H1 (cell line): ENCODE measurements at regions not wholly inside any gene's neighbourhood (a gene's known extent, or its start where the extent isn't known, plus 50 kb on each side); places are given as distances from the start of the nearest gene placed in this dataset.

Source experiments
- CTCF ChIA-PET: fragments of 300-600 bp; sonication (Branson Sonifier 250); formaldehyde crosslinking; loops from one replicate; lab custom pipeline; 2021; ENCODE audit not compliant: partially characterized antibody; lab: Charles Lee
- POLR2A ChIA-PET: fragments of 300-600 bp; sonication (Branson Sonifier 250); formaldehyde crosslinking; loops from one replicate; lab custom pipeline; 2021; ENCODE audit warnings: inconsistent platforms; ENCODE audit not compliant: partially characterized antibody; lab: Charles Lee
- DNase-seq, 2 experiments: peaks; one replicate each; pipeline versions ENCODE4 v3.0.0 to v3.0.0-alpha.2; 2010 to 2022; ENCODE audit warnings: low spot score in 2 of 2, low read depth in 1 of 2, mixed read lengths in 1 of 2
- FAIRE-seq: peaks from 2 replicates; lab custom pipeline; 2011; peaks lifted over from hg19 to GRCh38; lab: Jason Lieb, UNC
- H2AFZ ChIP-seq: 2 replicates; pipeline ENCODE4 v1.8.1; 2012; ENCODE audit warnings: low read length, inconsistent platforms
- H2AK5ac ChIP-seq: 2 replicates; pipeline ENCODE4 v1.6.1; 2013; ENCODE audit warnings: low read depth, low read length
- H2BK120ac ChIP-seq: replicated peaks from 2 replicates; pipeline ENCODE3; 2013; ENCODE audit warnings: low read depth, low read length, inconsistent platforms
- H2BK12ac ChIP-seq: 2 replicates; pipeline ENCODE4 v1.6.1; 2013; ENCODE audit warnings: low read depth, low read length
- H2BK15ac ChIP-seq: 2 replicates; pipeline ENCODE4 v1.6.1; 2013; ENCODE audit warnings: low read length
- H2BK20ac ChIP-seq: 2 replicates; pipeline ENCODE4 v1.6.1; 2013; ENCODE audit warnings: low read length
- H2BK5ac ChIP-seq: 2 replicates; pipeline ENCODE4 v1.6.1; 2013; ENCODE audit warnings: low read depth, low read length
- H3K14ac ChIP-seq: 2 replicates; pipeline ENCODE4 v1.6.1; 2013; ENCODE audit warnings: inconsistent platforms; ENCODE audit not compliant: insufficient read length
- H3K18ac ChIP-seq: 2 replicates; pipeline ENCODE4 v1.6.1; 2013; ENCODE audit warnings: low read length; ENCODE audit errors: extremely low read depth
- H3K23ac ChIP-seq: 2 replicates; pipeline ENCODE4 v1.6.1; 2013; ENCODE audit warnings: inconsistent platforms; ENCODE audit not compliant: insufficient read length
- H3K23me2 ChIP-seq: 2 replicates; pipeline ENCODE4 v1.6.1; 2013; ENCODE audit warnings: low read depth, low read length
- H3K27ac ChIP-seq: 2 replicates; pipeline ENCODE4 v1.6.1; 2011; ENCODE audit warnings: low read depth, low read length, inconsistent platforms
- H3K27me3 ChIP-seq, 4 experiments: replicated peaks in 1 of 4; 1 replicate in 1 of 4; 2 replicates in 3 of 4; pipeline versions ENCODE4 v1.6.1 to v1.8.1; 2011 to 2013; ENCODE audit warnings: low read length in 3 of 4, mild to moderate bottlenecking in 3 of 4, inconsistent platforms in 2 of 4, mixed read lengths in 2 of 4, moderate library complexity in 1 of 4; ENCODE audit not compliant: control insufficient read depth in 3 of 4, insufficient read depth in 3 of 4; ENCODE audit errors: extremely low read depth in 1 of 4
- H3K36me3 ChIP-seq, 4 experiments: 2 replicates each; pipeline versions ENCODE4 v1.6.1 to v1.8.1; 2011 to 2013; ENCODE audit warnings: mild to moderate bottlenecking in 4 of 4, low read length in 3 of 4, moderate library complexity in 2 of 4, control low read depth in 1 of 4, inconsistent platforms in 1 of 4; ENCODE audit not compliant: insufficient read depth in 4 of 4, control insufficient read depth in 2 of 4
- H3K4ac ChIP-seq: replicated peaks from 2 replicates; pipeline ENCODE3; 2013; ENCODE audit warnings: low read length, low read depth, mixed read lengths, inconsistent platforms; ENCODE audit not compliant: insufficient read length
- H3K4me1 ChIP-seq, 4 experiments: replicated peaks in 1 of 4; 1 replicate in 1 of 4; 2 replicates in 3 of 4; pipeline versions ENCODE4 v1.6.1 to v1.8.1; 2011 to 2013; ENCODE audit warnings: low read length in 3 of 4, inconsistent platforms in 2 of 4, mixed read lengths in 1 of 4; ENCODE audit not compliant: insufficient read depth in 4 of 4, control insufficient read depth in 3 of 4
- H3K4me2 ChIP-seq, 2 experiments: 2 replicates each; pipeline versions ENCODE4 v1.6.1 to v1.8.1; 2011 to 2013; ENCODE audit warnings: low read depth in 2 of 2, low read length in 2 of 2, control low read depth in 1 of 2, inconsistent platforms in 1 of 2, mild to moderate bottlenecking in 1 of 2; ENCODE audit not compliant: insufficient read depth in 1 of 2
- H3K4me3 ChIP-seq, 4 experiments: fragments of 200-600, 300-600 bp in 1 of 4; sonication (generic), shearing (Covaris generic), sonication (Bioruptor Twin) in 1 of 4; 2 replicates each; pipeline versions ENCODE4 v1.5.1 to v1.8.1; 2011 to 2016; ENCODE audit warnings: low read length in 4 of 4, low read depth in 3 of 4, control low read depth in 2 of 4, inconsistent platforms in 2 of 4, mild to moderate bottlenecking in 2 of 4, mixed read lengths in 1 of 4, moderate library complexity in 1 of 4; ENCODE audit not compliant: insufficient read depth in 2 of 4; ENCODE audit errors: extremely low read depth in 1 of 4
- H3K56ac ChIP-seq: replicated peaks from 2 replicates; pipeline ENCODE3; 2013; ENCODE audit warnings: low read depth, mild to moderate bottlenecking, mixed read lengths, low read length, inconsistent platforms; ENCODE audit not compliant: insufficient read length
- H3K79me1 ChIP-seq: 2 replicates; pipeline ENCODE4 v1.6.1; 2013; ENCODE audit warnings: low read depth, low read length, control low read depth
- H3K79me2 ChIP-seq, 2 experiments: 2 replicates each; pipeline versions ENCODE4 v1.6.1 to v1.8.1; 2012 to 2013; ENCODE audit warnings: low read length in 2 of 2, mild to moderate bottlenecking in 2 of 2, inconsistent platforms in 1 of 2; ENCODE audit not compliant: insufficient read depth in 2 of 2, control insufficient read depth in 1 of 2
- H3K9ac ChIP-seq, 4 experiments: replicated peaks in 1 of 4; 1 replicate in 1 of 4; 2 replicates in 3 of 4; pipeline versions ENCODE4 v1.6.1 to v1.8.1; 2011 to 2013; ENCODE audit warnings: low read depth in 3 of 4, low read length in 3 of 4, control low read depth in 2 of 4, mild to moderate bottlenecking in 2 of 4, moderate library complexity in 2 of 4, inconsistent platforms in 1 of 4; ENCODE audit errors: extremely low read depth in 1 of 4
- H3K9me3 ChIP-seq, 2 experiments: 2 replicates each; pipeline versions ENCODE4 v1.6.1 to v1.8.1; 2012 to 2013; ENCODE audit warnings: mild to moderate bottlenecking in 2 of 2, moderate library complexity in 2 of 2, control low read depth in 1 of 2, inconsistent platforms in 1 of 2, low read depth in 1 of 2, low read length in 1 of 2, mixed read lengths in 1 of 2; ENCODE audit not compliant: insufficient read depth in 2 of 2
- H4K20me1 ChIP-seq, 2 experiments: replicated peaks in 1 of 2; 2 replicates each; pipeline versions ENCODE3 to v1.8.1; 2011 to 2013; ENCODE audit warnings: inconsistent platforms in 2 of 2, low read length in 2 of 2, mild to moderate bottlenecking in 1 of 2; ENCODE audit not compliant: insufficient read depth in 2 of 2, control insufficient read depth in 1 of 2
- H4K5ac ChIP-seq: 2 replicates; pipeline ENCODE4 v1.6.1; 2013; ENCODE audit warnings: low read length, low read depth, mixed read lengths, inconsistent platforms; ENCODE audit not compliant: insufficient read length
- H4K8ac ChIP-seq: 2 replicates; pipeline ENCODE4 v1.8.0; 2013; ENCODE audit warnings: mild to moderate bottlenecking, moderate library complexity, low read length, inconsistent platforms; ENCODE audit not compliant: insufficient read depth; ENCODE audit errors: extremely low read depth
- H4K91ac ChIP-seq: replicated peaks from 2 replicates; pipeline ENCODE3; 2013; ENCODE audit warnings: low read length, mixed read lengths, inconsistent platforms; ENCODE audit not compliant: insufficient read length
- CBX8 ChIP-seq: fragments of 300-800, 300-1000 bp; sonication (generic); IDR thresholded peaks from 2 replicates; pipeline ENCODE4 v1.7.1; 2016; ENCODE audit warnings: low read depth, low read length, borderline replicate concordance
- KDM4A ChIP-seq: IDR thresholded peaks from one replicate; pipeline ENCODE4 v1.7.1; 2012; ENCODE audit warnings: low read depth, mild to moderate bottlenecking, moderate library complexity, low read length, inconsistent platforms; ENCODE audit not compliant: severe bottlenecking
- MAFK ChIP-seq: IDR thresholded peaks from 2 replicates; pipeline ENCODE4 v1.6.1; 2012; ENCODE audit warnings: low read depth, mild to moderate bottlenecking, improper control_type of control experiment, low read length
- NRF1 ChIP-seq: IDR thresholded peaks from 2 replicates; pipeline ENCODE4 v1.6.1; 2011; ENCODE audit warnings: mild to moderate bottlenecking, low read depth, low read length, improper control_type of control experiment
- POU5F1 ChIP-seq: IDR thresholded peaks from 2 replicates; pipeline ENCODE4 v1.6.1; 2011; ENCODE audit warnings: low read depth, mild to moderate bottlenecking, low read length, moderate library complexity
- RBBP5 ChIP-seq: IDR thresholded peaks from 2 replicates; pipeline ENCODE4 v1.7.1; 2012; ENCODE audit warnings: low read depth, mild to moderate bottlenecking, inconsistent platforms, low read length, moderate library complexity, borderline replicate concordance
- RNF2 ChIP-seq: fragments of 200-900, 300-1000 bp; sonication (generic); IDR thresholded peaks from 2 replicates; pipeline ENCODE4 v1.7.1; 2016; ENCODE audit warnings: borderline replicate concordance, low read depth, mild to moderate bottlenecking, antibody characterized with exemption, low read length; ENCODE audit not compliant: poor library complexity, severe bottlenecking; ENCODE audit errors: missing control alignments
- SAP30 ChIP-seq: fragments of 300-600 bp; sonication (generic); IDR thresholded peaks from 2 replicates; pipeline ENCODE4 v1.7.1; 2012; ENCODE audit warnings: low read length, moderate library complexity, mild to moderate bottlenecking, inconsistent platforms; ENCODE audit not compliant: insufficient read depth, insufficient replicate concordance
- SP1 ChIP-seq: IDR thresholded peaks from 2 replicates; pipeline ENCODE4 v1.6.1; 2011; ENCODE audit warnings: low read depth, low read length
- TAF1 ChIP-seq: IDR thresholded peaks from 2 replicates; pipeline ENCODE4 v1.6.1; 2011; ENCODE audit warnings: mild to moderate bottlenecking, low read depth, low read length
- TCF12 ChIP-seq: IDR thresholded peaks from 2 replicates; pipeline ENCODE4 v1.6.1; 2011; ENCODE audit warnings: low read depth, mild to moderate bottlenecking, low read length
- YY1 ChIP-seq: IDR thresholded peaks from 2 replicates; pipeline ENCODE4 v1.6.1; 2011; ENCODE audit warnings: low read depth, mild to moderate bottlenecking, low read length

- no peak overlapping the region for H3K14ac ChIP-seq
- H3K79me1 ChIP-seq = no peaks in the 10 kb centered on the region
- ChIA-PET POLR2A (no interaction called here), CTCF (interaction anchor here (1.5 kb wide), 1 partner anchor 270 kb away, joined by 4 read pairs; no protein-coding TSS in a partner anchor)
- no peak for FAIRE-seq
- H3K9ac ChIP-seq = no peak overlapping the region
- H3K23me2 ChIP-seq = no peaks in the 10 kb centered on the region
- H2BK15ac ChIP-seq = no peak overlapping the region
- H3K27me3 ChIP-seq = no peaks in the 10 kb centered on the region; a peak in 1 of 7 replicates
- no peak overlapping the region for H2BK20ac ChIP-seq
- no peak overlapping the region for H2BK120ac ChIP-seq
- H4K5ac ChIP-seq = no peak overlapping the region
- no peak overlapping the region for H2BK5ac ChIP-seq
- TF ChIP-seq SAP30 (no peak), YY1 (no peak), CBX8 (no peak), TCF12 (no peak), TAF1 (no peak), RNF2 (no peak), POU5F1 (no peak), SP1 (no peak), MAFK (no peak), RBBP5 (no peak), KDM4A (no peak), NRF1 (no peak)
- H4K91ac ChIP-seq = no peak overlapping the region
- no peak overlapping the region for H3K23ac ChIP-seq
- no peaks in the 10 kb centered on the region for H4K20me1 ChIP-seq
- no peak overlapping the region for H3K4me3 ChIP-seq
- no peak overlapping the region for H3K4ac ChIP-seq
- no peak overlapping the region for H3K4me2 ChIP-seq
- peaks cover 0 to 4% (median 0%) of the 10 kb centered on the region in 4 experiments; a peak in 1 of 7 replicates for H3K4me1 ChIP-seq
- no peak overlapping the region for H2AK5ac ChIP-seq
- no peak overlapping the region for H2AFZ ChIP-seq
- no peak overlapping the region for H4K8ac ChIP-seq
- H2BK12ac ChIP-seq = no peak overlapping the region
- H3K18ac ChIP-seq = no peak overlapping the region
- DNase-seq = no peak
- no peaks in the 10 kb centered on the region for H3K9me3 ChIP-seq
- H3K56ac ChIP-seq = no peak overlapping the region
- no peaks in the 10 kb centered on the region for H3K36me3 ChIP-seq
- no peaks in the 10 kb centered on the region for H3K79me2 ChIP-seq
- no peak overlapping the region for H3K27ac ChIP-seq
These were observed 78.6 kb upstream of the SLC25A13 start for GRCh38 chr7:96400518-96400917.
